BE2C (cell line): ENCODE measurements at regions not wholly inside any gene's neighbourhood (a gene's known extent, or its start where the extent isn't known, plus 50 kb on each side); places are given as distances from the start of the nearest gene placed in this dataset.

Experiments
- DNase-seq: peaks from one replicate; pipeline ENCODE4 v3.0.0-alpha.2; 2020
- H3K27me3 ChIP-seq: fragments of 250-450 bp; sonication (Bioruptor Pico); 2 replicates; pipeline ENCODE4 v1.5.1; 2020; ENCODE audit warnings: mild to moderate bottlenecking
- H3K36me3 ChIP-seq: fragments of 250-450 bp; sonication (Bioruptor Pico); 2 replicates; pipeline ENCODE4 v1.5.1; 2020; ENCODE audit warnings: mild to moderate bottlenecking
- H3K4me1 ChIP-seq: fragments of 250-450 bp; sonication (Bioruptor Pico); 2 replicates; pipeline ENCODE4 v1.5.1; 2020
- H3K4me3 ChIP-seq: 2 replicates; pipeline ENCODE4 v1.5.1; 2011; ENCODE audit warnings: low read depth, low read length
- H3K9me3 ChIP-seq: fragments of 250-450 bp; sonication (Bioruptor Pico); 2 replicates; pipeline ENCODE4 v1.5.1; 2020
- TF ChIP-seq, protein P1 (sequence below): IDR thresholded peaks from 2 replicates; pipeline ENCODE4 v1.5.1; 2012; ENCODE audit warnings: mild to moderate bottlenecking, low read depth, low read length

- Histone ChIP-seq H3K9me3 (no peaks in the 10 kb centered on the region), H3K4me1 (no peaks in the 10 kb centered on the region), H3K27me3 (no peaks in the 10 kb centered on the region), H3K4me3 (no peak overlapping the region), H3K36me3 (no peaks in the 10 kb centered on the region)
- no peak for DNase-seq
- TF ChIP-seq, protein P1, sequence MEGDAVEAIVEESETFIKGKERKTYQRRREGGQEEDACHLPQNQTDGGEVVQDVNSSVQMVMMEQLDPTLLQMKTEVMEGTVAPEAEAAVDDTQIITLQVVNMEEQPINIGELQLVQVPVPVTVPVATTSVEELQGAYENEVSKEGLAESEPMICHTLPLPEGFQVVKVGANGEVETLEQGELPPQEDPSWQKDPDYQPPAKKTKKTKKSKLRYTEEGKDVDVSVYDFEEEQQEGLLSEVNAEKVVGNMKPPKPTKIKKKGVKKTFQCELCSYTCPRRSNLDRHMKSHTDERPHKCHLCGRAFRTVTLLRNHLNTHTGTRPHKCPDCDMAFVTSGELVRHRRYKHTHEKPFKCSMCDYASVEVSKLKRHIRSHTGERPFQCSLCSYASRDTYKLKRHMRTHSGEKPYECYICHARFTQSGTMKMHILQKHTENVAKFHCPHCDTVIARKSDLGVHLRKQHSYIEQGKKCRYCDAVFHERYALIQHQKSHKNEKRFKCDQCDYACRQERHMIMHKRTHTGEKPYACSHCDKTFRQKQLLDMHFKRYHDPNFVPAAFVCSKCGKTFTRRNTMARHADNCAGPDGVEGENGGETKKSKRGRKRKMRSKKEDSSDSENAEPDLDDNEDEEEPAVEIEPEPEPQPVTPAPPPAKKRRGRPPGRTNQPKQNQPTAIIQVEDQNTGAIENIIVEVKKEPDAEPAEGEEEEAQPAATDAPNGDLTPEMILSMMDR, result no peak
These were observed 89.9 kb upstream of the ADGRL2 start for GRCh38 chr1:81710857-81711256.

DNA sequence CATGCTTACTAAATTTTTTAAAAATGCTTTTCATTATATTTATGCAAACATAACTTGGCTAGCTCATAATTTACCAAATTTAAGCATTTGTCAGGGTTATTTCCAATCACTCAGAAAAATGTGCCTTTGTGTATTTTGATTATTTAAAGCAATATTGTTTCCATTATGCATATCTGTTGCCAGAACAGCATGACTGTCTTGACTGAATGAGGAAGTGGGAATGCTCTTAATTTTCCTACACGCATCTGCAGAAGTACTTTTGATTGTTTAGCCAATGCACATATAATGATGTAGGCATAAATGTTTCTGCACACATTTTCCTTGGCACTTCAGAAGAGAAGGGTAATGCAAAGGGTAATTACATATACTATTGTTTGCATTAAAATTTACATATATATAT is 92.5 kb upstream of the ADGRL2 start:
- Histone ChIP-seq H3K4me3 (no peak overlapping the region), H3K36me3 (no peaks in the 10 kb centered on the region), H3K4me1 (no peaks in the 10 kb centered on the region), H3K9me3 (no peaks in the 10 kb centered on the region), H3K27me3 (no peaks in the 10 kb centered on the region)
- TF ChIP-seq, protein P1, result no peak
- DNase-seq, result no peak

GRCh38 chr1:81706650-81707435 is 93.9 kb upstream of the ADGRL2 start:
- Histone ChIP-seq H3K4me3 (no peak overlapping the region), H3K9me3 (no peaks in the 10 kb centered on the region), H3K4me1 (no peaks in the 10 kb centered on the region), H3K36me3 (no peaks in the 10 kb centered on the region), H3K27me3 (no peaks in the 10 kb centered on the region)
- no peak for DNase-seq
- TF ChIP-seq, protein P1, result no peak

DNA sequence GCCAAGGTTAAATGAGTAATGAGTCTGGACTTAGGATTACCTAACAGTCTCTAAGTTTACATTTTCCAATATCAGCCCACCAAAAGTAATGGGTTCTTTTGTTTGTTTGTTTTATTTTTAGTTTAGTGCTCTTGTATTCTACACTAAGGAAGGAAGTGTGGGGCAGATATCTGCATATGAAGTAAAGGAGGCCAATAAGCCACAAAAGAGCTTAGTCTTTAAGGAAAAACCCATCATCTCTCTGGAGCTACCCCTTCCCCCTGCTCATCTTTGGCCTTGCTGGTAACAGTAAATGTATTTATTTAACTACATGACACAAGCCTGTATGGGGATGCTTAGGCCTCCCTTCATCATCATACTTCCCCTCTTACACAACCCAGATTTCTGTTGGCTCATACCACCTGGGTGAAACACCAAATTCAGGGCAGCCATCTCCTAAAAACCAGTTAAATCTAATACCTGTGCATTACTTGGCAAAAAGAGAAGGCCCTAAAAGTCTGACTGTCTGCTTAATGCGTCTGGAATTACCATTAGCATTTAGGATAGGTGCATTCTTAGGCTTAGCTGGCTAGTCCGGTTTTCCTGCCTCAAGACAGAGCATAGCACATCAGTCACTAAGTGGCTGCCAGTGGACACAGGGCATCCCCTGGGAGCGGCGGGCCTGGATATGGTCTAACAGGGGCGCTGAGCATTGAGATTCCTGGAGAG is 96.8 kb upstream of the ADGRL2 start:
- no peak overlapping the region for H3K4me3 ChIP-seq
- no peaks in the 10 kb centered on the region for H3K27me3 ChIP-seq
- no peaks in the 10 kb centered on the region for H3K4me1 ChIP-seq
- H3K36me3 ChIP-seq, result no peaks in the 10 kb centered on the region
- H3K9me3 ChIP-seq, result no peaks in the 10 kb centered on the region
- TF ChIP-seq, protein P1, result no peak
- DNase-seq, result peak; percentile 16

DNA sequence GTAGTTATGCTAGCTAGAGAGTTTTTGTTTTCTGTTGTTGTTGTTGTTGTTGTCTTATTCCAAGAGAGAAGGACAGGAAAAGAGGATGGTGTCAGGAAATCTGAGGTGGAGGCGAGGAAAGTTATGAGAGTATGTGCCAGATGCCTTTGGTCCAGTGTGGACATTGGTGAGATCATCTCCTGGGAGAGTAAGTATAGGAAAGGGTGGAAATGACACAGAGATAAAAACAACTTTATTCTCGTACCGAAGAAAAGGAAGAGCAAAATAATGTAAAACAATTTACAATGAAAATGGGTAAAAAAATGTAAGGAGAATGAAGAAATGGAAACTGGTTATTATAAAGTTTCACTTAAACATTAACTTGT is 97.4 kb upstream of the ADGRL2 start:
- H3K27me3 ChIP-seq, result no peaks in the 10 kb centered on the region
- no peaks in the 10 kb centered on the region for H3K36me3 ChIP-seq
- no peak for DNase-seq
- no peaks in the 10 kb centered on the region for H3K4me1 ChIP-seq
- no peak overlapping the region for H3K4me3 ChIP-seq
- no peaks in the 10 kb centered on the region for H3K9me3 ChIP-seq
- TF ChIP-seq, protein P1, result no peak

GRCh38 chr1:81702903-81703302 is 97.8 kb upstream of the ADGRL2 start:
- no peak overlapping the region for H3K4me3 ChIP-seq
- H3K27me3 ChIP-seq, result no peaks in the 10 kb centered on the region
- H3K36me3 ChIP-seq, result no peaks in the 10 kb centered on the region
- no peak for DNase-seq
- TF ChIP-seq, protein P1, result no peak
- H3K9me3 ChIP-seq, result no peaks in the 10 kb centered on the region
- no peaks in the 10 kb centered on the region for H3K4me1 ChIP-seq
